A549 (cell line): ENCODE measurements at regions not wholly inside any gene's neighbourhood (a gene's known extent, or its start where the extent isn't known, plus 50 kb on each side); places are given as distances from the start of the nearest gene placed in this dataset.

Experiments
- ATAC-seq, 2 experiments: fragments of 200-7000 bp in 1 of 2; fragments of >200 bp in 1 of 2; cut with Nextera tagmentation in 1 of 2; cut with Tn5 transposase in 1 of 2; 3 replicates each; pipeline versions ENCODE4 v1.8.0 to v1.9.1; 2018 to 2020; ENCODE audit warnings: mild to moderate bottlenecking in 1 of 2, moderate library complexity in 1 of 2
- CTCF ChIA-PET: fragments of 300-600 bp; sonication (Branson Sonifier 250); formaldehyde crosslinking; extraction: SDS; loops from one replicate; lab custom pipeline; 2021; ENCODE audit warnings: antibody characterized with exemption, inconsistent platforms; lab: Yijun Ruan, JAX
- POLR2A ChIA-PET: fragments of 350-600 bp; formaldehyde crosslinking; extraction: SDS; loops from one replicate; lab custom pipeline; 2021; ENCODE audit warnings: antibody characterized with exemption, inconsistent platforms; lab: Yijun Ruan, JAX
- DNase-seq, 2 experiments: peaks; one replicate each; pipeline versions ENCODE4 v3.0.0 to v3.0.0-alpha.2; 2011 to 2016; ENCODE audit warnings: low read depth in 1 of 2, low spot score in 1 of 2
- FAIRE-seq: peaks from 2 replicates; lab custom pipeline; 2011; peaks lifted over from hg19 to GRCh38; lab: Jason Lieb, UNC
- H3K27ac ChIP-seq, 2 experiments: fragments of >200 bp; sonication (Bioruptor Twin); formaldehyde crosslinking; 3 replicates each; pipeline ENCODE4 v1.5.1; 2016 to 2017
- H3K4me1 ChIP-seq: fragments of >200 bp; sonication (Bioruptor Twin); formaldehyde crosslinking; 3 replicates; pipeline ENCODE4 v1.6.1; 2016
- H3K4me2 ChIP-seq: fragments of >200 bp; sonication (Bioruptor Twin); formaldehyde crosslinking; 3 replicates; pipeline ENCODE4 v1.6.1; 2016
- H3K4me3 ChIP-seq: fragments of >200 bp; sonication (Bioruptor Twin); formaldehyde crosslinking; 3 replicates; pipeline ENCODE4 v1.5.1; 2016
- H3K9me3 ChIP-seq: fragments of >200 bp; sonication (Bioruptor Twin); formaldehyde crosslinking; 3 replicates; pipeline ENCODE4 v1.6.1; 2016
- BHLHE40 ChIP-seq: IDR thresholded peaks from 2 replicates; pipeline ENCODE4 v1.6.1; 2012; ENCODE audit warnings: low read depth, low read length, inconsistent platforms
- CBX2 ChIP-seq: fragments of 200-600 bp; sonication (generic); IDR thresholded peaks from 2 replicates; pipeline ENCODE4 v1.6.1; 2016; ENCODE audit warnings: low read depth, mild to moderate bottlenecking, borderline replicate concordance
- CBX8 ChIP-seq: fragments of 200-600 bp; sonication (generic); IDR thresholded peaks from 2 replicates; pipeline ENCODE4 v1.6.1; 2016
- CEBPB ChIP-seq, 2 experiments: fragments of >200 bp in 1 of 2; sonication (Bioruptor Twin) in 1 of 2; formaldehyde crosslinking in 1 of 2; IDR thresholded peaks; 2 replicates each; pipeline ENCODE4 v1.6.1; 2012 to 2016
- CHD4 ChIP-seq: fragments of 200-600 bp; sonication (generic); IDR thresholded peaks from 2 replicates; pipeline ENCODE4 v1.6.1; 2016; ENCODE audit warnings: antibody characterized with exemption, mild to moderate bottlenecking, borderline replicate concordance
- EHF ChIP-seq: fragments of 250-450 bp; sonication (Bioruptor Pico); IDR thresholded peaks from 2 replicates; pipeline ENCODE4 v1.5.0; 2020; ENCODE audit warnings: mild to moderate bottlenecking
- HDAC2 ChIP-seq: fragments of 200-600 bp; sonication (generic); IDR thresholded peaks from 2 replicates; pipeline ENCODE4 v1.6.1; 2016
- HEYL ChIP-seq: fragments of 250-450 bp; sonication (Bioruptor Pico); IDR thresholded peaks from 2 replicates; pipeline ENCODE4 v1.8.0; 2021; ENCODE audit warnings: mild to moderate bottlenecking, moderate library complexity
- HOXA7 ChIP-seq: fragments of 250-450 bp; sonication (Bioruptor Pico); IDR thresholded peaks from 2 replicates; pipeline ENCODE4 v1.5.0; 2020; ENCODE audit warnings: mild to moderate bottlenecking, moderate library complexity
- HOXB13 ChIP-seq: fragments of 250-450 bp; sonication (Bioruptor Pico); IDR thresholded peaks from 2 replicates; pipeline ENCODE4 v1.5.0; 2020; ENCODE audit warnings: low read depth, mild to moderate bottlenecking, moderate library complexity
- HOXB5 ChIP-seq: fragments of 250-450 bp; sonication (Bioruptor Pico); IDR thresholded peaks from 2 replicates; pipeline ENCODE4 v1.5.0; 2020; ENCODE audit warnings: mild to moderate bottlenecking, moderate library complexity
- MAFK ChIP-seq: fragments of 450-650 bp; IDR thresholded peaks from 2 replicates; pipeline ENCODE4 v1.6.1; 2014; ENCODE audit not compliant: partially characterized antibody
- MAZ ChIP-seq: fragments of 150-350 bp; IDR thresholded peaks from 2 replicates; pipeline ENCODE4 v1.6.1; 2014; ENCODE audit warnings: antibody characterized with exemption, low read depth, low read length, borderline replicate concordance
- NFE2L2 ChIP-seq: fragments of 150-350 bp; conservative IDR thresholded peaks from 2 replicates; pipeline ENCODE4 v1.6.1; 2014; ENCODE audit warnings: low read length
- POLR2AphosphoS2 ChIP-seq: conservative IDR thresholded peaks from 2 replicates; pipeline ENCODE4 v1.6.1; 2012; ENCODE audit warnings: low read length, improper control_type of control experiment, inconsistent platforms
- RFX5 ChIP-seq: fragments of 450-650 bp; IDR thresholded peaks from 2 replicates; pipeline ENCODE4 v1.7.1; 2014; ENCODE audit warnings: antibody characterized with exemption, mild to moderate bottlenecking, moderate library complexity
- RNF2 ChIP-seq: fragments of 200-600 bp; sonication (generic); IDR thresholded peaks from 2 replicates; pipeline ENCODE4 v1.6.1; 2016; ENCODE audit warnings: low read depth, mild to moderate bottlenecking, antibody characterized with exemption, moderate library complexity, borderline replicate concordance
- SMC3 ChIP-seq: fragments of >200 bp; sonication (Bioruptor Twin); formaldehyde crosslinking; IDR thresholded peaks from 3 replicates; pipeline ENCODE4 v1.6.1; 2018; ENCODE audit warnings: inconsistent platforms
- SREBF2 ChIP-seq: fragments of 450-650 bp; IDR thresholded peaks from 2 replicates; pipeline ENCODE4 v1.6.1; 2014; ENCODE audit warnings: mild to moderate bottlenecking, moderate library complexity
- TFCP2L1 ChIP-seq: fragments of 250-450 bp; sonication (Bioruptor Pico); IDR thresholded peaks from 2 replicates; pipeline ENCODE4 v1.5.0; 2021; ENCODE audit warnings: mild to moderate bottlenecking
- ZSCAN20 ChIP-seq: fragments of 250-450 bp; sonication (Bioruptor Pico); IDR thresholded peaks from 2 replicates; pipeline ENCODE4 v1.8.0; 2022; ENCODE audit warnings: mild to moderate bottlenecking, moderate library complexity
- WGBS: methylation state at CpG from one replicate; pipeline ENCODE4 v1.1.6; 2017; ENCODE audit errors: missing lambda C conversion rate; 5-methylcytosine and 5-hydroxymethylcytosine counted together
- TF ChIP-seq, protein P1 (sequence below): fragments of 450-650 bp; IDR thresholded peaks from 2 replicates; pipeline ENCODE4 v1.6.1; 2014; ENCODE audit warnings: antibody characterized with exemption
- TF ChIP-seq, protein P2 (sequence below): fragments of 250-450 bp; sonication (Bioruptor Pico); IDR thresholded peaks from 2 replicates; pipeline ENCODE4 v1.5.0; 2021; ENCODE audit warnings: mild to moderate bottlenecking, moderate library complexity, borderline replicate concordance
- TF ChIP-seq, protein P3 (sequence below): fragments of >200 bp; sonication (Bioruptor Twin); formaldehyde crosslinking; IDR thresholded peaks from 3 replicates; pipeline ENCODE4 v1.5.1; 2016

DNA sequence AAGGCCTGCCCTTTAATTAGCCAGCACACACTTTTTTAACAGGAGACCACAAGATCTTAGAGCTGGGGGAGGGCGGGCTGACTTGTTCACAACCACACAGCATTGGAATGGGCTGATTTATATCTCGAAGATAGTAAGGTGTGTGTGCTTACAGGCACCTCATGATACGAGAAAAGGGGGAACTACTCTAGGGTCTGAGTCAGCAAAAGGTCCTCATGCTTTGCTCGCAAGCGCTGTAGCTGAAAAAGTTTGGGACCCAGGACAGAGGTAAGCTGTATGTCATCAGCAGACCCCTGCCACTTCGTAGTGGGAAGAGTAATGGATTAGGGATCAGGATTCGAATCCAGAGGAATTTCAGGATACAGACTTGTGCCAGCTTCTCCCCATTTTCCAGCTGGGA, 88.9 kb upstream of the RBM19 start:
- DNase-seq (no peak), ATAC-seq (no peak), FAIRE-seq (no peak)
- Histone ChIP-seq H3K4me3 (no peak overlapping the region), H3K4me2 (no peak overlapping the region), H3K4me1 (no peaks in the 10 kb centered on the region), H3K9me3 (no peaks in the 10 kb centered on the region), H3K27ac (no peak overlapping the region)
- WGBS, result 14% methylated on average over 7 of the region's 7 CpGs
- ChIA-PET POLR2A (no interaction called here), CTCF (no interaction called here)
- TF ChIP-seq, protein P1, sequence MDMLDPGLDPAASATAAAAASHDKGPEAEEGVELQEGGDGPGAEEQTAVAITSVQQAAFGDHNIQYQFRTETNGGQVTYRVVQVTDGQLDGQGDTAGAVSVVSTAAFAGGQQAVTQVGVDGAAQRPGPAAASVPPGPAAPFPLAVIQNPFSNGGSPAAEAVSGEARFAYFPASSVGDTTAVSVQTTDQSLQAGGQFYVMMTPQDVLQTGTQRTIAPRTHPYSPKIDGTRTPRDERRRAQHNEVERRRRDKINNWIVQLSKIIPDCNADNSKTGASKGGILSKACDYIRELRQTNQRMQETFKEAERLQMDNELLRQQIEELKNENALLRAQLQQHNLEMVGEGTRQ, result no peak
- TF ChIP-seq MAFK, result peak; percentile 14
- no peak for TF ChIP-seq SREBF2
- TF ChIP-seq HOXB5, result no peak
- TF ChIP-seq ZSCAN20, result no peak

DNA sequence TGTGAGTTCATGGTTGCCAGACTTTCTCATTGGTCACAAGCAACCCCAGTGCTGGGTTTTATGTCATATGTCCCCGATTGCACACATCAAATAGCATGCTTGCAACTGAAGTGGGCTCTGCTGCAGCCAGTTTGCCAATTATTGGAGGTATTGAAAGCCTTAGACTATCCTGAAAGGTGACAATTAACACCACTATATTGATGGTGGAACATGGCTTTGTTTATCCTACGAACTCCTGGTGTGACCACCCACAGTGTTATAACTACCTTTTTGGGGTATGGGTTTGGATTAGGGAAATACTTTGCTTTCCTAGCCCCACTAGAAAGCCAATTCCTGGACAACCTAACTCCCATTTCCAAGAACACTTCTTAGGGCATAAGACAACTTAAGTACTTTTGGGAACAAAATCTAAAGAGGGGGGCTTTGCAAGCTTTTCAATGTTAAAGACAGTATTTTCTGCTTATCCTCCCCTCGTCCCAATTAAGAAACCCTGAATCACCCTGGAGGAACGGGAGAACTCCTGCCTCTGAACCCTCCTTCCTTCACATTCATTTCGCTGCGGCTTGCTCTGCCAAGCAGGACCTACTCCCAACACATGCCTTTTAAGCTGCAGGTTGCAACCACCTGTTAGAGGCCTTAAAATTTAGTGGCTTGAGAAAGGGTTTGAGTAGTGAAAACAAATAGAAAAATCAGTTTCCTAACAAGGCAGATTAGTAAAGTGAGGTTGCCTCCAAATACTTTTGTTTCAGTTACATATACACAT, 80.3 kb upstream of the RBM19 start:
- DNase-seq (no peak), ATAC-seq (no peak), FAIRE-seq (no peak)
- H3K27ac ChIP-seq, result no peak overlapping the region
- no peak overlapping the region for H3K4me3 ChIP-seq
- H3K4me1 ChIP-seq, result no peaks in the 10 kb centered on the region
- TF ChIP-seq HOXA7 (no peak), MAFK (no peak), HOXB13 (no peak), HEYL (CRISPR knock-in tag) (no peak), CHD4 (no peak), HDAC2 (no peak), RNF2 (no peak), NFE2L2 (no peak), CEBPB (IDR thresholded peaks at IDR 0.05) (no peak), SMC3 (no peak), POLR2AphosphoS2 (no peak), CBX8 (no peak), BHLHE40 (no peak), RFX5 (no peak), MAZ (no peak), EHF (CRISPR knock-in tag) (no peak), CBX2 (no peak), TFCP2L1 (CRISPR knock-in tag) (no peak)
- TF ChIP-seq, protein P2, sequence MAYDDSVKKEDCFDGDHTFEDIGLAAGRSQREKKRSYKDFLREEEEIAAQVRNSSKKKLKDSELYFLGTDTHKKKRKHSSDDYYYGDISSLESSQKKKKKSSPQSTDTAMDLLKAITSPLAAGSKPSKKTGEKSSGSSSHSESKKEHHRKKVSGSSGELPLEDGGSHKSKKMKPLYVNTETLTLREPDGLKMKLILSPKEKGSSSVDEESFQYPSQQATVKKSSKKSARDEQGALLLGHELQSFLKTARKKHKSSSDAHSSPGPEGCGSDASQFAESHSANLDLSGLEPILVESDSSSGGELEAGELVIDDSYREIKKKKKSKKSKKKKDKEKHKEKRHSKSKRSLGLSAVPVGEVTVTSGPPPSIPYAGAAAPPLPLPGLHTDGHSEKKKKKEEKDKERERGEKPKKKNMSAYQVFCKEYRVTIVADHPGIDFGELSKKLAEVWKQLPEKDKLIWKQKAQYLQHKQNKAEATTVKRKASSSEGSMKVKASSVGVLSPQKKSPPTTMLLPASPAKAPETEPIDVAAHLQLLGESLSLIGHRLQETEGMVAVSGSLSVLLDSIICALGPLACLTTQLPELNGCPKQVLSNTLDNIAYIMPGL (CRISPR knock-in tag), result no peak
- TF ChIP-seq, protein P3, sequence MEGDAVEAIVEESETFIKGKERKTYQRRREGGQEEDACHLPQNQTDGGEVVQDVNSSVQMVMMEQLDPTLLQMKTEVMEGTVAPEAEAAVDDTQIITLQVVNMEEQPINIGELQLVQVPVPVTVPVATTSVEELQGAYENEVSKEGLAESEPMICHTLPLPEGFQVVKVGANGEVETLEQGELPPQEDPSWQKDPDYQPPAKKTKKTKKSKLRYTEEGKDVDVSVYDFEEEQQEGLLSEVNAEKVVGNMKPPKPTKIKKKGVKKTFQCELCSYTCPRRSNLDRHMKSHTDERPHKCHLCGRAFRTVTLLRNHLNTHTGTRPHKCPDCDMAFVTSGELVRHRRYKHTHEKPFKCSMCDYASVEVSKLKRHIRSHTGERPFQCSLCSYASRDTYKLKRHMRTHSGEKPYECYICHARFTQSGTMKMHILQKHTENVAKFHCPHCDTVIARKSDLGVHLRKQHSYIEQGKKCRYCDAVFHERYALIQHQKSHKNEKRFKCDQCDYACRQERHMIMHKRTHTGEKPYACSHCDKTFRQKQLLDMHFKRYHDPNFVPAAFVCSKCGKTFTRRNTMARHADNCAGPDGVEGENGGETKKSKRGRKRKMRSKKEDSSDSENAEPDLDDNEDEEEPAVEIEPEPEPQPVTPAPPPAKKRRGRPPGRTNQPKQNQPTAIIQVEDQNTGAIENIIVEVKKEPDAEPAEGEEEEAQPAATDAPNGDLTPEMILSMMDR, result no peak
- no peak overlapping the region for H3K4me2 ChIP-seq
- ChIA-PET CTCF (interaction anchor here (0.9 to 1.3 kb wide), 2 partner anchors 66 to 120 kb away, joined by 4 read pairs; no protein-coding TSS in a partner anchor), POLR2A (no interaction called here)
- 11% methylated on average over 6 of the region's 6 CpGs for WGBS
- H3K9me3 ChIP-seq, result no peaks in the 10 kb centered on the region; the same call in 2 of the 3 replicates
